Caco-2 (cell line): ENCODE measurements at regions not wholly inside any gene's neighbourhood (a gene's known extent, or its start where the extent isn't known, plus 50 kb on each side); places are given as distances from the start of the nearest gene placed in this dataset.

Experiments
- BruUV-seq: library from RNA; stranded (reverse); fragments of 400-500 nt; replicated peaks from 2 replicates; lab custom pipeline; 2021; lab: Mats Ljungman, UMichigan
- CTCF ChIA-PET: fragments of 300-600 bp; sonication (Branson Sonifier 250); formaldehyde crosslinking; loops from one replicate; lab custom pipeline; 2022; ENCODE audit warnings: antibody characterized with exemption; lab: Charles Lee
- POLR2A ChIA-PET: fragments of 300-600 bp; sonication (Branson Sonifier 250); formaldehyde crosslinking; loops from one replicate; lab custom pipeline; 2022; ENCODE audit warnings: antibody characterized with exemption; lab: Charles Lee
- DNase-seq, 2 experiments: peaks; one replicate each; pipeline versions ENCODE4 v3.0.0 to v3.0.0-alpha.2; 2020 to 2022
- H3K27me3 ChIP-seq: replicated peaks from 2 replicates; pipeline ENCODE4 v1.6.0; 2011; ENCODE audit warnings: low read length; ENCODE audit not compliant: control insufficient read depth, insufficient read depth
- H3K36me3 ChIP-seq: 2 replicates; pipeline ENCODE4 v1.5.1; 2011; ENCODE audit warnings: low read length; ENCODE audit not compliant: control insufficient read depth, insufficient read depth
- H3K4me1 ChIP-seq: fragments of 250-450 bp; sonication (Bioruptor Pico); 2 replicates; pipeline ENCODE4 v1.5.1; 2020; ENCODE audit warnings: mild to moderate bottlenecking
- H3K4me3 ChIP-seq: 2 replicates; pipeline ENCODE4 v1.5.1; 2011; ENCODE audit warnings: low read depth, mild to moderate bottlenecking, control low read depth, low read length
- H3K9me3 ChIP-seq: fragments of 250-450 bp; sonication (Bioruptor Pico); 2 replicates; pipeline ENCODE4 v1.5.1; 2020; ENCODE audit warnings: mild to moderate bottlenecking, moderate library complexity
- H3K27ac Mint-ChIP-seq: one replicate; pipeline ENCODE4 v1.8.0; 2022; ENCODE audit warnings: mixed read lengths; ENCODE audit not compliant: unreplicated experiment
- H3K27me3 Mint-ChIP-seq: one replicate; pipeline ENCODE4 v1.8.0; 2022; ENCODE audit warnings: mixed read lengths; ENCODE audit not compliant: insufficient read depth, unreplicated experiment
- H3K36me3 Mint-ChIP-seq: one replicate; pipeline ENCODE4 v1.8.0; 2022; ENCODE audit warnings: mild to moderate bottlenecking, mixed read lengths; ENCODE audit not compliant: insufficient read depth, unreplicated experiment
- H3K4me1 Mint-ChIP-seq: one replicate; pipeline ENCODE4 v1.8.0; 2022; ENCODE audit warnings: low read depth, mixed read lengths; ENCODE audit not compliant: unreplicated experiment
- H3K4me3 Mint-ChIP-seq: one replicate; pipeline ENCODE4 v1.8.0; 2022; ENCODE audit warnings: mild to moderate bottlenecking, moderate library complexity, mixed read lengths; ENCODE audit not compliant: unreplicated experiment
- H3K9me3 Mint-ChIP-seq: one replicate; pipeline ENCODE4 v1.8.0; 2022; ENCODE audit warnings: mixed read lengths; ENCODE audit not compliant: unreplicated experiment
- intact Hi-C: fragments of 100-400 bp; cut with micrococcal nuclease; formaldehyde crosslinking; loops from one replicate; pipeline ENCODE4 v1.10.0; 2022; ENCODE audit not compliant: unreplicated experiment
- TF ChIP-seq, protein P1 (sequence below), 2 experiments: fragments of 200-600 bp in 1 of 2; IDR thresholded peaks; 1 replicate in 1 of 2; 2 replicates in 1 of 2; pipeline versions ENCODE4 v1.5.1 to v1.8.0; 2011 to 2022; ENCODE audit warnings: antibody characterized with exemption in 1 of 2, control low read depth in 1 of 2, inconsistent platforms in 1 of 2, low read depth in 1 of 2, low read length in 1 of 2, mild to moderate bottlenecking in 1 of 2, moderate library complexity in 1 of 2; ENCODE audit not compliant: insufficient read depth in 1 of 2, severe bottlenecking in 1 of 2, unreplicated experiment in 1 of 2

DNA sequence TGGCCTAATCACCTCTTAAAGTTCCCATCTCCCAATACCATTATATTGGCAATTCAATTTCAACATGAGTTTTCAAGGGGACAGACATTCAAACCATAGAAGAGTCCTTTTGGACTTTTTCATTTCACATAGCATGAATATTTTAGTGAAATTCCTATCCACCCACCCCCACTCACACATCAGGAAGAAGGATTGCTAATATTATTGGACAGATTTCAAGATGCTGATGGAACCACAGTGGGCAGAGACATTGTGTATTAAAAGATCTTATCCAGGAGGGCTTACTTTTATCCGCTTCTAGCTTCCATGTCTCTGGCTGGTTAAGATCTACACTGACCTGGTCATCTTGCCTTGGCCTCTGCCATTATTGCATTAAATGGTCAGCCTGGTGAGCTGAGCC is 297.4 kb upstream of the ACVR2A start:
- POLR2A ChIA-PET: no interaction called here
- CTCF ChIA-PET: no interaction called here

DNA sequence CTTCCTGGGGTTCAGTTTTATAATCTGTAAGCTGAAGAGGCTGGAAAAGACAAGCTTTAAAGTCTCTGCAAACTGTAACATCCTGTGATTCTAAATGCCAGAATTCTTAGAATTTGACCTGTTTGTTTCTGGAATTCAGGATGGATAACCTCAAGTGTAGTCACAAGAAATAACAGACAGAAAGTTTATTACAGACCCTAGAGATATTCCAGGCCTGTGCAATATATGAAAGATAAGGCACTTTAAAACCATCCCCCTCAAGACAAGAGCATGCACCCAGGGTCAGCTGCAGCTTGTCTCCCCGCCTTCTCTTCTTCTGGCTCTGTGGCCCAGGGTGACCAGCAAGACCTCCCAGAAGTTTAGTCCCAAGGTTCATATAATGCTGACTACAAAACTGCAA is 298.7 kb upstream of the ACVR2A start:
- Mint-ChIP-seq H3K4me1 (peaks cover 7% of the 10 kb centered on the region), H3K9me3 (no peaks in the 10 kb centered on the region), H3K27ac (no peak overlapping the region), H3K4me3 (no peak overlapping the region), H3K27me3 (no peaks in the 10 kb centered on the region), H3K36me3 (no peaks in the 10 kb centered on the region)
- no peak for DNase-seq
- TF ChIP-seq, protein P1, sequence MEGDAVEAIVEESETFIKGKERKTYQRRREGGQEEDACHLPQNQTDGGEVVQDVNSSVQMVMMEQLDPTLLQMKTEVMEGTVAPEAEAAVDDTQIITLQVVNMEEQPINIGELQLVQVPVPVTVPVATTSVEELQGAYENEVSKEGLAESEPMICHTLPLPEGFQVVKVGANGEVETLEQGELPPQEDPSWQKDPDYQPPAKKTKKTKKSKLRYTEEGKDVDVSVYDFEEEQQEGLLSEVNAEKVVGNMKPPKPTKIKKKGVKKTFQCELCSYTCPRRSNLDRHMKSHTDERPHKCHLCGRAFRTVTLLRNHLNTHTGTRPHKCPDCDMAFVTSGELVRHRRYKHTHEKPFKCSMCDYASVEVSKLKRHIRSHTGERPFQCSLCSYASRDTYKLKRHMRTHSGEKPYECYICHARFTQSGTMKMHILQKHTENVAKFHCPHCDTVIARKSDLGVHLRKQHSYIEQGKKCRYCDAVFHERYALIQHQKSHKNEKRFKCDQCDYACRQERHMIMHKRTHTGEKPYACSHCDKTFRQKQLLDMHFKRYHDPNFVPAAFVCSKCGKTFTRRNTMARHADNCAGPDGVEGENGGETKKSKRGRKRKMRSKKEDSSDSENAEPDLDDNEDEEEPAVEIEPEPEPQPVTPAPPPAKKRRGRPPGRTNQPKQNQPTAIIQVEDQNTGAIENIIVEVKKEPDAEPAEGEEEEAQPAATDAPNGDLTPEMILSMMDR (IDR thresholded peaks at IDR 0.05; ENCODE audit: insufficient read depth in 1 of 2, low read depth in 1 of 2, low read length in 1 of 2, severe bottlenecking in 1 of 2, unreplicated experiment in 1 of 2): no peak
- BruUV-seq: no TSS peak
- Histone ChIP-seq H3K36me3 (no peaks in the 10 kb centered on the region), H3K4me3 (no peak overlapping the region), H3K4me1 (0 out of 2 replicates have a peak, but pooled peaks cover 6% of the 10 kb centered on the region), H3K9me3 (no peaks in the 10 kb centered on the region), H3K27me3 (no peaks in the 10 kb centered on the region)
- intact Hi-C loops: no loop called here
- CTCF ChIA-PET: no interaction called here
- POLR2A ChIA-PET: no interaction called here

More for the DNA sequence above, 297.4 kb upstream of the ACVR2A start:
- TF ChIP-seq, protein P1 (IDR thresholded peaks at IDR 0.05; ENCODE audit: insufficient read depth in 1 of 2, low read depth in 1 of 2, low read length in 1 of 2, severe bottlenecking in 1 of 2, unreplicated experiment in 1 of 2): no peak
- Mint-ChIP-seq H3K36me3 (no peaks in the 10 kb centered on the region), H3K4me1 (peaks cover 9% of the 10 kb centered on the region), H3K27ac (no peak overlapping the region), H3K27me3 (no peaks in the 10 kb centered on the region), H3K4me3 (no peak overlapping the region), H3K9me3 (peaks cover 2% of the 10 kb centered on the region)
- H3K36me3 ChIP-seq: no peaks in the 10 kb centered on the region
- intact Hi-C loops: no loop called here
- no TSS peak for BruUV-seq
- H3K27me3 ChIP-seq: no peaks in the 10 kb centered on the region
- DNase-seq: no peak
- 0 out of 2 replicates have a peak, but pooled peaks cover 6% of the 10 kb centered on the region for H3K4me1 ChIP-seq
- no peak overlapping the region for H3K4me3 ChIP-seq
- no peaks in the 10 kb centered on the region for H3K9me3 ChIP-seq

DNA sequence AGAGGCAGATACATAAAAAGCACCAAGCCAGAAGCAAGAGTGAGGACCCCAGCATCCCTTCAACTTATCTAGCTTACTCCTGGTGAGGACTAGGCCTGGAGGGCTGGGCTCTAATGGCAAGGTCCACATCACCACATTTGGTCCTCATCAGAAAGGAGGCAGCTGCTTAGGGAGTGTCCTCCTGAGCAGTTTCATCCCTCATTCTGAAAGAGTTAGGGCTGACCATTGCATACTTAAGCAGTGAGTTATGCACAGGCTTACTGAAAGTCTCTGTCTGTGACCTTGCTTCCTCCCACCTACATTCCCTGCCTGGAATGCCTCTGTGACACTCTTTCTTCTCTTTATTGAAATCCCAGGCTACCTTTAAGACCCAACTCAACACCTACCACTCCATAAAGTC is 301.8 kb upstream of the ACVR2A start:
- intact Hi-C loops: no loop called here
- no peaks in the 10 kb centered on the region for H3K27me3 Mint-ChIP-seq
- BruUV-seq: no TSS peak
- Histone ChIP-seq H3K36me3 (no peaks in the 10 kb centered on the region), H3K27me3 (no peaks in the 10 kb centered on the region), H3K4me1 (no peaks in the 10 kb centered on the region), H3K9me3 (no peaks in the 10 kb centered on the region), H3K4me3 (no peak overlapping the region)
- ChIA-PET CTCF (no interaction called here), POLR2A (no interaction called here)
- H3K9me3 Mint-ChIP-seq: no peaks in the 10 kb centered on the region
- no peaks in the 10 kb centered on the region for H3K4me1 Mint-ChIP-seq
- no peak overlapping the region for H3K27ac Mint-ChIP-seq
- H3K4me3 Mint-ChIP-seq: no peak overlapping the region
- H3K36me3 Mint-ChIP-seq: no peaks in the 10 kb centered on the region
- TF ChIP-seq, protein P1 (IDR thresholded peaks at IDR 0.05; ENCODE audit: insufficient read depth in 1 of 2, low read depth in 1 of 2, low read length in 1 of 2, severe bottlenecking in 1 of 2, unreplicated experiment in 1 of 2): no peak
- no peak for DNase-seq
